ENCODE measurements at regions not wholly inside any gene's neighbourhood (a gene's known extent, or its start where the extent isn't known, plus 50 kb on each side); places are given as distances from the start of the nearest gene placed in this dataset.

GRCh38 chr12:92297405-92297804 is 151.8 kb upstream of the BTG1 start:
- TF ChIP-seq CTCF (IDR thresholded peaks at IDR 0.05) (no peak), POLR2A (IDR thresholded peaks at IDR 0.05) (no peak), POLR2AphosphoS5 (IDR thresholded peaks at IDR 0.05; ENCODE audit: insufficient read depth in 1 of 2, low read depth in 1 of 2) (no peak)
